ENCODE measurements at regions not wholly inside any gene's neighbourhood (a gene's known extent, or its start where the extent isn't known, plus 50 kb on each side); places are given as distances from the start of the nearest gene placed in this dataset.

DNA sequence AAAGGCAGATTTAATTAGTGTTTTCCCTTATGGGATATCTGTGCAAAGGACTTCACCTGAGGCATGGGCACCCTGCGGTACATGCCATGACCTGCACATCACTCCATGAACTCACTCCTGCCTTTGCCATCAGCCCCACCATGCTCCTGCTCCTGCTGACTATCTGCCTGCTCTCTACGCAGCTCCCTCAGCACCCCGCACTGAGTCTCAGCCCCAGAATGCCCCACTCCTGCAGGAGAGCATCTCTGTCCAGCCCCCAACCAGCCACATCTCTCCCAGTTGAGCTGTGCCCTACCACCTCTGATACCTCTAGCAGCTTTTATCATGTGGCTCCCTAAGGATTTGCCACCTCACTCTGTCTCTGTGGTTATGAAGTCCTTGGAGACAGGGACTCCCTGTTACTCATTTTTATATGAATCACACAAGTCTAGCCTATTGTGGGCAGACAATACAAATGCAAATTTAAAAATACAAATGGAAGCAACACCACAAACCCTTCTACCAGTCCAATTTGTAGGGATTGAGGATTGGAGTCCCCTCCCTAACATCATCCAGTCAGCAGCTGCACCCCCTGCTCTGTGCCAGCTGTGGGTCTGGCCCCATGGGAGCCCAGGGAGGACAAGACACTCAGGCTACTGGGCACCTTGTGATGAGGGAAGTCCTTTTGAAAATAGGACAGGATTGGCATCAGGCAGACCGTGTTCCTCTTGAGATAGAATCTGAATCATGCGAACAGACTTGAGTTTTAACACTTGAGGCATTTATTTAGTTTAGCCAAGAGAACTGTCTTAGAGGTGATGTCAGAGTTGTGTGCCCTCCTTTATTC, 689.6 kb upstream of the HS6ST1 start:
- TF ChIP-seq CTCF (IDR thresholded peaks at IDR 0.05) (no peak), POLR2A (IDR thresholded peaks at IDR 0.05) (no peak)
